RWPE2 (cell line): ENCODE measurements at regions not wholly inside any gene's neighbourhood (a gene's known extent, or its start where the extent isn't known, plus 50 kb on each side); places are given as distances from the start of the nearest gene placed in this dataset.

ENCODE experiments used
- ATAC-seq: fragments of 200-7000 bp; cut with Tn5 transposase; 3 replicates; pipeline ENCODE4 v1.9.1; 2021; ENCODE audit warnings: low read depth
- DNase-seq: peaks from one replicate; pipeline ENCODE4 v3.0.0-alpha.2; 2020; ENCODE audit warnings: low spot score
- H3K27ac ChIP-seq: fragments of 450-650 bp; 2 replicates; pipeline ENCODE4 v1.5.1; 2017; ENCODE audit warnings: mild to moderate bottlenecking; ENCODE audit not compliant: poor library complexity, severe bottlenecking
- H3K27me3 ChIP-seq: fragments of 250-450 bp; sonication (Bioruptor Pico); 2 replicates; pipeline ENCODE4 v1.5.1; 2021; ENCODE audit warnings: mild to moderate bottlenecking, moderate library complexity; ENCODE audit not compliant: insufficient read depth, poor library complexity, severe bottlenecking
- H3K36me3 ChIP-seq: fragments of 250-450 bp; sonication (Bioruptor Pico); 2 replicates; pipeline ENCODE4 v1.5.1; 2020; ENCODE audit warnings: low read depth, mild to moderate bottlenecking, moderate library complexity
- H3K4me1 ChIP-seq: fragments of 250-450 bp; sonication (Bioruptor Pico); 2 replicates; pipeline ENCODE4 v1.5.1; 2021; ENCODE audit warnings: mild to moderate bottlenecking, moderate library complexity; ENCODE audit not compliant: insufficient read depth, poor library complexity, severe bottlenecking
- H3K4me3 ChIP-seq: fragments of 250-450 bp; sonication (Bioruptor Pico); 2 replicates; pipeline ENCODE4 v1.5.1; 2021; ENCODE audit warnings: mild to moderate bottlenecking, moderate library complexity; ENCODE audit not compliant: severe bottlenecking
- H3K9me3 ChIP-seq: fragments of 250-450 bp; sonication (Bioruptor Pico); 2 replicates; pipeline ENCODE4 v1.5.1; 2021; ENCODE audit warnings: mild to moderate bottlenecking, moderate library complexity; ENCODE audit not compliant: severe bottlenecking
- CTCF ChIP-seq: fragments of 450-650 bp; IDR thresholded peaks from one replicate; pipeline ENCODE4 v1.5.1; 2017; ENCODE audit warnings: mild to moderate bottlenecking, moderate library complexity; ENCODE audit not compliant: poor library complexity, severe bottlenecking

DNA sequence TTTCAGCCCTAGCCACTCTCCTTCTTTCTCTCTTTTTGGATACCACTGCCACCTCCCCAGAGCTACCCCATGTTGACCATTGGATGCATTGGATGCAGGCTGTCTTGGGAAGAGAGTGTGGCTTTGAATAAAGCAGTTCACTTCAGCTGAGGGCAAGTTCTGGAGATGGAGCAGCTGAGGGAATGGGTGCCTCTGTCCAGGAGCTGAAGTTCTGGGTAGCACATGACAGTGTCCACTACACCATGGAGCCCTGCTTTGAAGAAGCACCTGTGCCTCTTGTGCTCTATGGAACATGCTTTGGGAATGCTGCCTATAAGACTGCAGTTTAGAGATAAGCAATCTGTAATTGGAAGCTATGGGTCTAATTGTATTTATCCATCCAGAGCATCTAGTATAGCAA lies 1028.7 kb downstream of the TYW1 start:
- ATAC-seq (no peak), DNase-seq (no peak)
- no peak for TF ChIP-seq CTCF

DNA sequence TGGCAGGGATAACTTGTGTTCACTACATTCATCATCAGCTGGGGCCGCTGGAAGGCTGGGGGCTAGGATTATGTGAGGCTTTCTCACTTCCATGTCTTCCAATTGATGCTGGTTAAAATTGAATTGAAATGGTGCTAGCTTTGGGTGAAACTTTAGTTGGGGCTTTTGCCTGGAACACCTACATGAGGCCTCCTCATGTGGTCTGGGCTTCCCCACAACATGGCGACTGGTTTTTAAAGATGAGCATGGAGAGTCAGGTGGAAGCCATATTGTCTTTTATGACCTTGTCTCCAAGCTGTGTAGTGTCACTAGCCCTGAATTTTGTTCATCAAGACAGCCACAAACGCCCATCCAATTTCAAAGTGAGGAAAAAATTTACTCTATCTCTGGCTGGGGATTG lies 1033.9 kb downstream of the TYW1 start:
- DNase-seq, result no peak

More for the DNA sequence above, 1028.7 kb downstream of the TYW1 start:
- Histone ChIP-seq H3K27me3 (no peaks in the 10 kb centered on the region), H3K9me3 (peaks cover 3% of the 10 kb centered on the region), H3K4me1 (no peaks in the 10 kb centered on the region), H3K27ac (no peak overlapping the region), H3K4me3 (no peak overlapping the region), H3K36me3 (no peaks in the 10 kb centered on the region)

GRCh38 chr7:68031180-68031943 lies 1034.7 kb downstream of the TYW1 start:
- Histone ChIP-seq H3K4me3 (no peak overlapping the region), H3K27ac (no peak overlapping the region), H3K27me3 (no peaks in the 10 kb centered on the region), H3K36me3 (no peaks in the 10 kb centered on the region), H3K9me3 (no peaks in the 10 kb centered on the region), H3K4me1 (no peaks in the 10 kb centered on the region)
- ATAC-seq (no peak), DNase-seq (no peak)
- no peak for TF ChIP-seq CTCF

More for the DNA sequence above, 1033.9 kb downstream of the TYW1 start:
- H3K4me1 ChIP-seq, result no peaks in the 10 kb centered on the region
- no peak overlapping the region for H3K27ac ChIP-seq
- no peak overlapping the region for H3K4me3 ChIP-seq
- ATAC-seq, result no peak
- no peaks in the 10 kb centered on the region for H3K36me3 ChIP-seq
- H3K27me3 ChIP-seq, result no peaks in the 10 kb centered on the region
- H3K9me3 ChIP-seq, result peaks cover 1% of the 10 kb centered on the region
- TF ChIP-seq CTCF, result no peak

- Histone ChIP-seq H3K4me1 (no peaks in the 10 kb centered on the region), H3K9me3 (peaks cover 2% of the 10 kb centered on the region), H3K4me3 (no peak overlapping the region), H3K27me3 (no peaks in the 10 kb centered on the region), H3K27ac (no peak overlapping the region), H3K36me3 (no peaks in the 10 kb centered on the region)
- ATAC-seq (peak; percentile 44; the same call in 1 of the 3 replicates), DNase-seq (no peak)
- TF ChIP-seq CTCF, result no peak
Observed at GRCh38 chr7:68038621-68039314, 1042.1 kb downstream of the TYW1 start.

- no peak for TF ChIP-seq CTCF
- DNase-seq (no peak), ATAC-seq (no peak)
- Histone ChIP-seq H3K4me3 (no peak overlapping the region), H3K27me3 (no peaks in the 10 kb centered on the region), H3K9me3 (peaks cover 2% of the 10 kb centered on the region), H3K36me3 (no peaks in the 10 kb centered on the region), H3K4me1 (no peaks in the 10 kb centered on the region), H3K27ac (no peak overlapping the region)
Observed at GRCh38 chr7:68041554-68041953, 1044.9 kb downstream of the TYW1 start.
